T-helper 2 cell treated with Interferon-gamma antibody and Interleukin-4, amounts not matched to agents 5 μg/mL and 100 μg/mL, for 36 hours (primary cell): ENCODE measurements at regions not wholly inside any gene's neighbourhood (a gene's known extent, or its start where the extent isn't known, plus 50 kb on each side); places are given as distances from the start of the nearest gene placed in this dataset.

Experiments
- DNase-seq: peaks from one replicate; pipeline ENCODE4 v3.0.0; 2021; ENCODE audit warnings: low spot score
- H3K27ac Mint-ChIP-seq: one replicate; pipeline ENCODE4 v1.8.0; 2021; ENCODE audit warnings: mild to moderate bottlenecking, mixed read lengths
- H3K27me3 Mint-ChIP-seq: one replicate; pipeline ENCODE4 v1.8.0; 2021; ENCODE audit warnings: low read depth, mixed read lengths
- H3K36me3 Mint-ChIP-seq: one replicate; pipeline ENCODE4 v1.8.0; 2021; ENCODE audit warnings: low read depth, mixed read lengths
- H3K4me1 Mint-ChIP-seq: one replicate; pipeline ENCODE4 v1.8.0; 2021; ENCODE audit warnings: low read depth, mixed read lengths
- H3K4me3 Mint-ChIP-seq: one replicate; pipeline ENCODE4 v1.8.0; 2022; ENCODE audit warnings: mild to moderate bottlenecking, moderate library complexity, mixed read lengths
- H3K9me3 Mint-ChIP-seq: one replicate; pipeline ENCODE4 v1.8.0; 2021; ENCODE audit warnings: mixed read lengths

DNA sequence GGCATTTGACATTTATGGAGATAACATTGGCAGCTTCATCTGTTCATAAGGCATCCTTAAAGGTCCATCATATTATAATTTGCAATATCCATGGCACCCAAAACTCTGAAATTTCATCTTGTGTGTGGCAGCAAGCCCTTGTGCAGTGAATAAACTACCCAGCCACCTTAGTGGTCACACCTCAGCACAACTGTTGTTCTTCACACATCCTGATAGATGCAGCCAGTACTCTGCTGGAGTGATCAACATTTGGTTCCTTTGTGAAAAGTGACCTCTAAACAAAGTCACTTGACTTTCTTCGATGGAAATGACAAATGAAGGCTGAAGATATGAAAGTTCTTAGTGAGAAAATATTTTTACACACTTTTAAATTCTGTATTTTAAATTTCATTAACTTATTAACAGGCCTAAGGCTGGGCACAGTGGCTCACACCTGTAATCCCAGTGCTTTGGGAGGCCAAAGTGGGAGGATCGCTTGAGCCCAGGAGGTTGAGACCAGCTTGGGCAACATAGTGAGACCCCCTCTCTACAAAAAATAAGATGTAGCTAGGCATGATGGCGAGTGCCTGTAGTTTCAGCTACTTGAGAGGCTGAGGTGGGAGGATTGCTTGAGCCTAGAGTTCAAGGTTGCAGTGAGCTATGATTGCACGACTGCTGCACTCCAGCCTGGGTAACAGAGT, 161.4 kb downstream of the SPRY1 start:
- peaks cover 11% of the 10 kb centered on the region for H3K27me3 Mint-ChIP-seq
- H3K4me1 Mint-ChIP-seq: peaks cover 17% of the 10 kb centered on the region
- H3K9me3 Mint-ChIP-seq: no peaks in the 10 kb centered on the region

GRCh38 chr4:123558865-123559264, 162.3 kb downstream of the SPRY1 start:
- H3K27me3 Mint-ChIP-seq: peaks cover 14% of the 10 kb centered on the region
- H3K27ac Mint-ChIP-seq: no peak overlapping the region
- no peak overlapping the region for H3K4me3 Mint-ChIP-seq
- H3K36me3 Mint-ChIP-seq: no peaks in the 10 kb centered on the region
- DNase-seq: no peak
- H3K9me3 Mint-ChIP-seq: no peaks in the 10 kb centered on the region
- peaks cover 15% of the 10 kb centered on the region for H3K4me1 Mint-ChIP-seq

More for the DNA sequence above, 161.4 kb downstream of the SPRY1 start:
- no peaks in the 10 kb centered on the region for H3K36me3 Mint-ChIP-seq
- no peak overlapping the region for H3K4me3 Mint-ChIP-seq
- no peak for DNase-seq
- H3K27ac Mint-ChIP-seq: no peak overlapping the region

DNA sequence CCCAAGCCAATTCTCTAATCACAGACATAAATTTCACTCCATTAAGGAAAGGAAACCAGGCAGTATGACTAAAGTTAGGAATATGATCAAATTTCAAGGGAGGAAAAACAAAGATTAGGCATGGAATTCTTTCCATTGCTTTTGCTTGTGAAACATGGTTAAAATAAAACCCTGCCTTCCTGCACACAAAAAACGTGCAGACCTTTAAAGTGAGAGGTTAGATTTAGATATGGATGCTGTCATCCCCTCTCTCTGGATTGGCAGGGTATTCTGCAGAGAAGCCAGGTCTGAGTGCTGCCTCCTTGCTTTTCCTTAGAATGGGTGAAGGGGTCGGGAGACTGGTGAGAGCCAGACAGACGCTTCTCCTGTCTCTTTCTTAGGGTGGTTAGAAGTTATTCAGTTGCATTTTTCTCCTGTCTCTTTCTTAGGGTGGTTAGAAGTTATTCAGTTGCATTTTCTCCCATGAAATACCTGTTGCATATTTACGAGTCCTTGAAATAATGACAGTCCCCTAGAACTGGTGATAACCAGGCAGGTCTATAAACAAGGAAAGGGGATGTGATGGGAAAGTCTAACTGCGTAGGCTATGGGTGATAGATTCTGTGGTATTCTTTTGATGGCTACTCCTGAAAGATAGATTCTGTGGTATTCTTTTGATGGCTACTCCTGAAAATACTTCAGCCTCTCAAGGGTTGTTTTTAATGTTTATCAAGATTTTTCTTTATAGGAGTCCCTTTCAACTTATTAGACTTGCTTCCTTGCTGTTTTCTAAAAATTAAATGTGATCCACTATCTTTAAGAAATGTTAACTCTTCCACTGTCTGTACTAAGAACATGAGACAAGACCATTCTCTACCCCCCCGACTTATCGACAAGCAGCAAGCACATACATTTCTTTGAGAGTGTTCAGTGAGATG, 163.6 kb downstream of the SPRY1 start:
- peaks cover 14% of the 10 kb centered on the region for H3K27me3 Mint-ChIP-seq
- H3K9me3 Mint-ChIP-seq: no peaks in the 10 kb centered on the region
- no peak overlapping the region for H3K27ac Mint-ChIP-seq
- no peaks in the 10 kb centered on the region for H3K36me3 Mint-ChIP-seq
- H3K4me1 Mint-ChIP-seq: peaks cover 15% of the 10 kb centered on the region
- H3K4me3 Mint-ChIP-seq: no peak overlapping the region
- no peak for DNase-seq

DNA sequence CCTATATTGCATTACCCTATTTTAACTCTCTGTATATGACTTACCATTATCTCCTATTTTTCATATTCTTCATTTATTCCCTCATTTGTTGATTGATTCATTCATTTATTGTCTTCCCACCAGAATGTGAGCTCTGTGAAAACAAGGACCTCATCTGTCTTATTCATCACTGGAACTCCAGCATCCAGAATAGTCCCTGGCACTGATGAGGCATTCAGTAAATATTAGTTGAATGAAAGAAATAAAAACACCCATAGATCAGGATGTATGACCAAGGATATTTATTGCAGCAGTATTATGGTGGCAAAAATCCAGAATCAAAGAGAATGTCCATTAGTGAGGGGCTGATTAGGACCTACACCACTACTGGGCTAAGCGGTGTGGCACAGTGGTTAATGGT, 164.9 kb downstream of the SPRY1 start:
- Mint-ChIP-seq H3K4me3 (no peak overlapping the region), H3K4me1 (peaks cover 13% of the 10 kb centered on the region), H3K27me3 (peaks cover 18% of the 10 kb centered on the region), H3K27ac (no peak overlapping the region), H3K36me3 (no peaks in the 10 kb centered on the region), H3K9me3 (no peaks in the 10 kb centered on the region)
- no peak for DNase-seq

DNA sequence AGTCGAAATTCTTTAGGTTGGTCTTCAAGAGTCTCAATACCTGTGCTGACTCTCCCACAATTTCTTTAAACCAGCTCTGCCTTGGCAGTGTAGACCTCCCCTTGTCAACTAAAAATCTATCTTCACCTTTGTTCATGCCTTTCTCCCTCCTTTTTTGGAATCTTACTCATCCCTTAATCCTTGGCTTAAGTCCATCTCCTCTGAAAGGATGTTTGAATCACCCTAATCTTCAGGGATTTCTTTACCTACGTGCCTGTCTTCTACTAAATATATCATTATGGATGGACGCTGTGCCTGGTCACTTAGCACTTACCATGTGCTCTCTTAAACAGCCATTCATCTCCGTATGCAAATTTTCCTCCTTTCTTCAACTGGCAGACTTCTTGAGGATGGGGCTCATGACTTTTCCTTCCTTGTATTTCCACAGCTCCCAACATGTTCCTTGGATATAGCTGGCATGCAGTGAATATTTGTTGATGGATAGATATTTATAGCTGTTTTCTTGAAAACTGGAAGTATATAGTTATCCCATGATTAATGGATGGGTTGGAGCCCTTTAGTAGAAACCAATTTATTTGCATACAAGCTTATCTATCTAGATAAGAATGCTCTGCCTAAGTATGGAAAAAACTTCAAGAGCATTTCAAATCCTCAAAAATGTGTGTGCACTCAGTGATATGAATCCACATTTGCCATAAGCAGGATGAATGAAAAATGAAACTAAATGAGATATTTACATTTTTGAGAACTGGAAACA, 166.6 kb downstream of the SPRY1 start:
- H3K4me1 Mint-ChIP-seq: peaks cover 5% of the 10 kb centered on the region
- no peaks in the 10 kb centered on the region for H3K36me3 Mint-ChIP-seq
- no peaks in the 10 kb centered on the region for H3K9me3 Mint-ChIP-seq
- no peak for DNase-seq
- no peak overlapping the region for H3K27ac Mint-ChIP-seq
- H3K27me3 Mint-ChIP-seq: peaks cover 22% of the 10 kb centered on the region
- no peak overlapping the region for H3K4me3 Mint-ChIP-seq

GRCh38 chr4:123564758-123565346, 168.3 kb downstream of the SPRY1 start:
- H3K9me3 Mint-ChIP-seq: no peaks in the 10 kb centered on the region
- DNase-seq: peak; percentile 56
- no peak overlapping the region for H3K27ac Mint-ChIP-seq
- peaks cover 19% of the 10 kb centered on the region for H3K27me3 Mint-ChIP-seq
- H3K4me1 Mint-ChIP-seq: peaks cover 5% of the 10 kb centered on the region
- no peaks in the 10 kb centered on the region for H3K36me3 Mint-ChIP-seq
- no peak overlapping the region for H3K4me3 Mint-ChIP-seq

DNA sequence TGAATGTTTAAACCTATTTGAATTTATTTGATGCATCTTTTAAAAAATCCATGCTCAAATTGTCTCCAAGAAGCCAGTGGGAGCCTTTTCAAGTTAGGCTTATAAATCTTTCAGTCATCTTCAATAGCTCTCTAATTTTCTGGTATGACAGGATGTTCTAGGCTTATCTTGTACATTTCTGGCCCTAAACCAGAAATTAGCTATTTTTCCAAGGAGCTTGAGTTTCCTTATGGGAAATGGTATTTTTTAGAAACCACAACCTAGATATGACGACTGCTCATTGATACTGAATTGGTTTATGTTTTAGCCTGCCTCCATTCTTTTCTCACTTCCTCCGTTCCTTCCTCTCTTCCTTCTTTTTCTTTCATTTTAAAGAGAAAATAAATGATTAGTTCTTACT, 172.3 kb downstream of the SPRY1 start:
- no peak overlapping the region for H3K4me3 Mint-ChIP-seq
- H3K9me3 Mint-ChIP-seq: no peaks in the 10 kb centered on the region
- peaks cover 10% of the 10 kb centered on the region for H3K27me3 Mint-ChIP-seq
- H3K36me3 Mint-ChIP-seq: no peaks in the 10 kb centered on the region
- no peak overlapping the region for H3K27ac Mint-ChIP-seq
- no peak for DNase-seq
- peaks cover 5% of the 10 kb centered on the region for H3K4me1 Mint-ChIP-seq

DNA sequence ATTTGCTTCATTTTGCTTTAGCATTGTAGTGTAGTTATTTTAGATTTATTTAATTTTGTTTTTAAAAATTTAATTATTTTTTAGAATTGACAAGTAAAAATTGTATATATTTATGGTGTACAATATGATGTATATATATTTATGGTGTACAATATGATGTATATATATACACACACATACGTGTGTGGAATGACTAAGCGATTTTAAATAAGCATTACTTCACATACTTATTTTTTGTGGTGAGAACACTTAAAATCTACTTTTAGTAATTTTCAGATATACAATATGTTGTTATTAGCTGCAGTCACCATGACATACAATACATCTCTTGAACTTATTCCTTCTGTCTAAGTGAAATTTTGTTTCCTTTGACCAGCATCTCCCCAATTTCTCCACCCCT, 172.9 kb downstream of the SPRY1 start:
- Mint-ChIP-seq H3K36me3 (no peaks in the 10 kb centered on the region), H3K27me3 (peaks cover 10% of the 10 kb centered on the region), H3K4me3 (no peak overlapping the region), H3K9me3 (no peaks in the 10 kb centered on the region), H3K27ac (no peak overlapping the region), H3K4me1 (peaks cover 4% of the 10 kb centered on the region)
- no peak for DNase-seq

DNA sequence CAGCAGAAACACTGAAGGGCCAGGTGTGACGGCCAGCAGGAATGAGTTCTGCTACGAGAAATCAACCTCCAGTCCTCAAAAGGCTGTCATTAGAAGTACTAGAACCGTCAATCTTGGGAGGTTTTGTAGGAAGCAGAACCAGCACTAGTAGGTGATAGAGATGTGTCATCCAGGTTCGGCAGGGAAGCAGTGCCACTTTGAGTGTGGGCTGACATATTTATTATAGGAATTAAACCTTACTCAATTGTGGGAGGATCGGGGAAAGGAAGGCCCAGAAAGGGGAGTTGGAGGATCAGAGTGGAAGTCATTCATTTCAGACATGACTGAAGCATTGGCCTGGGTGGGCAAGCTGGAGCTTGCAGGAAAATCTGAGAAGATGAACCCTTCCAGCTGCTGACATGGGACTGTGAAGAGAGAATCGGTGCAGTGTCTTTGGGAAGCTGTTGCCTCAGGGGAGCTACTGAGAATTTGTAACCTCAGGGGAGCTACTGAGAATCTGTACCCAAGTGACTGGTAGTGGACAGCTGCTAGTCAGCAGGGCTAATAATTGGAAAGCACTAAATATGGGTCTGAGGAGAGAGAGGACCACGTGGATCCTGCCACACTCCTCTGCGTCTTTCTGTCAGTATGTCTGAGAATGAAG, 177.4 kb downstream of the SPRY1 start:
- Mint-ChIP-seq H3K4me3 (no peak overlapping the region), H3K36me3 (no peaks in the 10 kb centered on the region), H3K27ac (no peak overlapping the region), H3K27me3 (no peaks in the 10 kb centered on the region), H3K4me1 (peaks cover 3% of the 10 kb centered on the region), H3K9me3 (no peaks in the 10 kb centered on the region)
- DNase-seq: no peak

- no peak for DNase-seq
- Mint-ChIP-seq H3K4me1 (peaks cover 3% of the 10 kb centered on the region), H3K27ac (no peak overlapping the region), H3K4me3 (no peak overlapping the region), H3K36me3 (no peaks in the 10 kb centered on the region), H3K9me3 (peaks cover 1% of the 10 kb centered on the region), H3K27me3 (no peaks in the 10 kb centered on the region)
Observed at GRCh38 chr4:123575291-123575690, 178.7 kb downstream of the SPRY1 start.

- H3K36me3 Mint-ChIP-seq: no peaks in the 10 kb centered on the region
Observed at GRCh38 chr4:123577225-123577906, 180.8 kb downstream of the SPRY1 start.

GRCh38 chr4:123578276-123579029, 181.9 kb downstream of the SPRY1 start:
- Mint-ChIP-seq H3K36me3 (no peaks in the 10 kb centered on the region), H3K4me3 (no peak overlapping the region), H3K27ac (no peak overlapping the region), H3K4me1 (peaks cover 3% of the 10 kb centered on the region), H3K9me3 (peaks cover 14% of the 10 kb centered on the region), H3K27me3 (no peaks in the 10 kb centered on the region)
- no peak for DNase-seq

More at GRCh38 chr4:123577225-123577906, 180.8 kb downstream of the SPRY1 start:
- peaks cover 3% of the 10 kb centered on the region for H3K4me1 Mint-ChIP-seq
- peaks cover 14% of the 10 kb centered on the region for H3K9me3 Mint-ChIP-seq
- no peak overlapping the region for H3K27ac Mint-ChIP-seq
- H3K27me3 Mint-ChIP-seq: no peaks in the 10 kb centered on the region
- no peak overlapping the region for H3K4me3 Mint-ChIP-seq
- DNase-seq: no peak
